ENCODE measurements at regions not wholly inside any gene's neighbourhood (a gene's known extent, or its start where the extent isn't known, plus 50 kb on each side); places are given as distances from the start of the nearest gene placed in this dataset.
A peak's percentile ranks its signal among the peaks of the same experiment; 100 is the strongest.
"Not testable (repeated sequence)": the region's sequence is repeated elsewhere in the genome, so short reads cannot be mapped to it uniquely, and the experiment has no call there.

- DNase-seq = no peak
Observed at GRCh38 chr2:66169076-66169475, 265.8 kb upstream of the MEIS1 start.

- DNase-seq = no peak
Observed at GRCh38 chr2:66164470-66164869, 270.5 kb upstream of the MEIS1 start.

GRCh38 chr2:66156171-66156570, 278.8 kb upstream of the MEIS1 start:
- DNase-seq = no peak

GRCh38 chr2:66153941-66154340, 281.0 kb upstream of the MEIS1 start:
- DNase-seq = no peak

- DNase-seq = no peak
Observed at GRCh38 chr2:66145490-66145889, 289.4 kb upstream of the MEIS1 start.

GRCh38 chr2:66144324-66144723, 290.6 kb upstream of the MEIS1 start:
- not testable (repeated sequence) for DNase-seq

- no peak for DNase-seq
Observed at GRCh38 chr2:66137606-66138130, 297.3 kb upstream of the MEIS1 start.

GRCh38 chr2:66134138-66134701, 300.7 kb upstream of the MEIS1 start:
- DNase-seq = no peak

GRCh38 chr2:66127656-66128055, 307.3 kb upstream of the MEIS1 start:
- no peak for DNase-seq

- no peak for DNase-seq
Observed at GRCh38 chr2:66127061-66127460, 307.9 kb upstream of the MEIS1 start.

GRCh38 chr2:66125951-66126350, 309.0 kb upstream of the MEIS1 start:
- no peak for DNase-seq

GRCh38 chr2:66122516-66122915, 312.4 kb upstream of the MEIS1 start:
- no peak for DNase-seq

GRCh38 chr2:66121946-66122345, 313.0 kb upstream of the MEIS1 start:
- no peak for DNase-seq

GRCh38 chr2:66113988-66114625, 320.8 kb upstream of the MEIS1 start:
- no peak for DNase-seq

GRCh38 chr2:66111706-66112105, 323.2 kb upstream of the MEIS1 start:
- no peak for DNase-seq

- no peak for DNase-seq
Observed at GRCh38 chr2:66110608-66111007, 324.3 kb upstream of the MEIS1 start.

- DNase-seq = no peak
Observed at GRCh38 chr2:66110086-66110485, 324.8 kb upstream of the MEIS1 start.

GRCh38 chr2:66109419-66109818, 325.5 kb upstream of the MEIS1 start:
- DNase-seq = no peak

GRCh38 chr2:66105066-66105753, 329.7 kb upstream of the MEIS1 start:
- DNase-seq = no peak

- DNase-seq = no peak
Observed at GRCh38 chr2:66103581-66103980, 331.3 kb upstream of the MEIS1 start.

GRCh38 chr2:66101206-66101605, 333.7 kb upstream of the MEIS1 start:
- DNase-seq = peak in 1 of 2 experiments; percentile 64

- no peak for DNase-seq
Observed at GRCh38 chr2:66095820-66096345, 339.0 kb upstream of the MEIS1 start.

- DNase-seq = not testable (repeated sequence)
Observed at GRCh38 chr2:66094689-66095088, 340.2 kb upstream of the MEIS1 start.

- DNase-seq = no peak
Observed at GRCh38 chr2:66093371-66093770, 341.6 kb upstream of the MEIS1 start.

All from NCI-H2081 (cell line).